ENCODE measurements at regions not wholly inside any gene's neighbourhood (a gene's known extent, or its start where the extent isn't known, plus 50 kb on each side); places are given as distances from the start of the nearest gene placed in this dataset.
"Not testable (repeated sequence)": the region's sequence is repeated elsewhere in the genome, so short reads cannot be mapped to it uniquely, and the experiment has no call there.

DNA sequence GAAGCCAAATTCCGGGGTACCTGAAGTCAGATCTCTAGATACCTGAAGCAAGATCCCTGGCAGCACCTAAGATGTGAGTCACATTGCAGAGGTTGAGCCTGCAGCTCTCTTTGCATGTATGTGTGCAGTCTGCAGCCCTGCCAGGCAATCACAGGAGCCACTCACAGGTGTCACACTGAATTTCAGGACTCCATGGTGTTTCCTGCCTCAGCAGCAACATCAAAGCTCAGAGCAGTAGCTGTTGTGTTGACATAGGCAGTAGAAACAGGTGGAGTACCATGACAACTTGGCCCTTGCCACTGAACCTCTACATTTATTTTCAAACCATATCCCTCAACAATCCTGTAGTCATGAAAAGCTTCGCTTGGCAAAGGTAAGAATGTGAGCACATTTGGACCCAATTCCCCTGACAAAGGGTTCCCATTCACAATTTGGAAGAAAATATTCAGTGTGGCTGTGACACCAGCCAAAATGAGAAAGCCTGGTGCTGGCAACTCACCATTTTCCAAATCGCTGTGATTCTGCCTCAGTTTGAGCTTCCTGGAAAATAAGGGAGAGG, 419.8 kb upstream of the NFIA start:
- DNase-seq: no peak
- TF ChIP-seq, protein P1, sequence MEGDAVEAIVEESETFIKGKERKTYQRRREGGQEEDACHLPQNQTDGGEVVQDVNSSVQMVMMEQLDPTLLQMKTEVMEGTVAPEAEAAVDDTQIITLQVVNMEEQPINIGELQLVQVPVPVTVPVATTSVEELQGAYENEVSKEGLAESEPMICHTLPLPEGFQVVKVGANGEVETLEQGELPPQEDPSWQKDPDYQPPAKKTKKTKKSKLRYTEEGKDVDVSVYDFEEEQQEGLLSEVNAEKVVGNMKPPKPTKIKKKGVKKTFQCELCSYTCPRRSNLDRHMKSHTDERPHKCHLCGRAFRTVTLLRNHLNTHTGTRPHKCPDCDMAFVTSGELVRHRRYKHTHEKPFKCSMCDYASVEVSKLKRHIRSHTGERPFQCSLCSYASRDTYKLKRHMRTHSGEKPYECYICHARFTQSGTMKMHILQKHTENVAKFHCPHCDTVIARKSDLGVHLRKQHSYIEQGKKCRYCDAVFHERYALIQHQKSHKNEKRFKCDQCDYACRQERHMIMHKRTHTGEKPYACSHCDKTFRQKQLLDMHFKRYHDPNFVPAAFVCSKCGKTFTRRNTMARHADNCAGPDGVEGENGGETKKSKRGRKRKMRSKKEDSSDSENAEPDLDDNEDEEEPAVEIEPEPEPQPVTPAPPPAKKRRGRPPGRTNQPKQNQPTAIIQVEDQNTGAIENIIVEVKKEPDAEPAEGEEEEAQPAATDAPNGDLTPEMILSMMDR (IDR thresholded peaks at IDR 0.05; ENCODE audit: low read depth, low read length): no peak
- Histone ChIP-seq H3K9me3 (no peaks in the 10 kb centered on the region), H3K4me1 (no peaks in the 10 kb centered on the region), H3K4me3 (ENCODE audit: low read depth, low read length) (no peak overlapping the region), H3K36me3 (no peaks in the 10 kb centered on the region), H3K27me3 (no peaks in the 10 kb centered on the region)

DNA sequence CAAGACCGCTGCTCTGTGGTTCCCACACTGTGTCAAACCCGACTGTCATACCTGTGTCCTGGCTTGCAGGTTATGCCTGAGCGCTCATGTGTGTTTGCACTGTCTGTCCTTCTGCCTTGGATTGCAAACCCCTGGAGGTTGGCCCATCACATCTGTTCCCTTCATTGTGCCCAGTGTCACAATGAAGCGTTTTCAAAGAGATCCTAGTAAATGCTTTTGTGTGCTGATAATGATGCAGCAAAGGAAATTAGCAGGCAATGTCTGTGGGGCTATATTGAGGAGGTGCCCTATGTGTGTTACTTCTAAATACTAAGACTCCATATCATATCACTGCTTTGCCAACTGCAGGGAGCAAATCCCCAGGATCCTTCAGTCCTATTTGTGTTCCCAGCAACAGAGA, 424.4 kb upstream of the NFIA start:
- DNase-seq: no peak
- TF ChIP-seq, protein P1 (IDR thresholded peaks at IDR 0.05; ENCODE audit: low read depth, low read length): no peak
- H3K36me3 ChIP-seq: no peaks in the 10 kb centered on the region
- H3K4me3 ChIP-seq (ENCODE audit: low read depth, low read length): no peak overlapping the region
- H3K4me1 ChIP-seq: no peaks in the 10 kb centered on the region
- H3K9me3 ChIP-seq: no peaks in the 10 kb centered on the region
- H3K27me3 ChIP-seq: no peaks in the 10 kb centered on the region

DNA sequence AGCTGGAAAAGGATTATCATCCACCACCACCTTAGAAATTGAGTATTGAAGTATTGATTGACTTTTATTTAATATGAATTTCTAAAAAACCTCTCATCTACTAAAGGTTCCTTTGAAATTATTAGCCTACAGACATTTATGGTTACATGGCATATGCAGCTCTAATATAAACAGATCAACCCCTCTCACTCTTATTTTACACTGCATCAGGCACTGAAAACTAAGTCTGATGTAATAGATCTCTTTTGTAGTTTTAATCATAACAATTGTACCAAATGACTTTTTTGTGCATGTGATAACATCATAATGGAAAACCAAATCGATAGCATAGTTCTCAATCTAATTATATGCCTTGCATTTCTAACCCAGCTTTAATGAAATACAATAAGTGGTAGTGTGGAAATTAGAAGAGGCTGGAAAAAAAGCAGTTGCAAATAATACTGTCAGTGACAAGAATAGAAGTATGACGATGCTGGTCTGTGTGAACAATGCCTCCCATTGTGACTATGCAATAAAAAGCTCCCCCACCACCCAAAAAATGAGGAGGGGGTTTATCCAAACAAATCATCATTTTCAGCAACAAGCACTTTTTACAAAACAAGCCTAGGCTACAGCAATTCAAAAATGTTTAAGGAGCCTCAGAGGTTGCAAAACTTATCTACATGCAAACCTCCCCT, 426.5 kb upstream of the NFIA start:
- TF ChIP-seq, protein P1 (IDR thresholded peaks at IDR 0.05; ENCODE audit: low read depth, low read length): no peak
- Histone ChIP-seq H3K4me1 (no peaks in the 10 kb centered on the region), H3K36me3 (no peaks in the 10 kb centered on the region), H3K9me3 (no peaks in the 10 kb centered on the region), H3K4me3 (ENCODE audit: low read depth, low read length) (no peak overlapping the region), H3K27me3 (no peaks in the 10 kb centered on the region)
- no peak for DNase-seq

- not testable (repeated sequence) for H3K4me1 ChIP-seq; DNase-seq; H3K27me3 ChIP-seq; H3K4me3 ChIP-seq (ENCODE audit: low read depth, low read length); H3K36me3 ChIP-seq; H3K9me3 ChIP-seq
Measured at GRCh38 chr1:60640033-60640551, 442.3 kb upstream of the NFIA start.

DNA sequence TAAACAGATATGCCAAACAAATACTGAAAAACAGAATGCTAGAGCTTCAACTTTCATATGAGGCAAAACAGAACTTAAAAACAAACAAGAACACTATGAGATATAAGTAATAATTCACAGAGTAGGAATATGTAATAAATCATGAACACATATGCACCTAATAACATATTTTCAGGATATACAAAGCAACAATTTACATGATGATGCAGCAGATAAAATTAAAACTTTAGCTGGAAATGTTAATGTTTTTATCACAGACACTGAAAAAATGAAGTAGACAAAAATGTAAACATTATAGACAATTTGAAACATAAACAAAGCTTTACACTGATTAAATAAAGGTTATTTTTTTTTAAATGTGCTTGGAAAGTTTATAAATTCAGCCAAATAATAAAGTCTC, 443.1 kb upstream of the NFIA start:
- Histone ChIP-seq H3K4me3 (ENCODE audit: low read depth, low read length) (no peak overlapping the region), H3K36me3 (no peaks in the 10 kb centered on the region), H3K9me3 (no peaks in the 10 kb centered on the region), H3K4me1 (no peaks in the 10 kb centered on the region), H3K27me3 (no peaks in the 10 kb centered on the region)
- no peak for DNase-seq
- TF ChIP-seq, protein P1 (IDR thresholded peaks at IDR 0.05; ENCODE audit: low read depth, low read length): no peak

GRCh38 chr1:60637651-60638050, 444.7 kb upstream of the NFIA start:
- H3K27me3 ChIP-seq: no peaks in the 10 kb centered on the region
- TF ChIP-seq, protein P1 (IDR thresholded peaks at IDR 0.05; ENCODE audit: low read depth, low read length): no peak
- H3K4me1 ChIP-seq: no peaks in the 10 kb centered on the region
- H3K4me3 ChIP-seq (ENCODE audit: low read depth, low read length): no peak overlapping the region
- H3K36me3 ChIP-seq: no peaks in the 10 kb centered on the region
- no peaks in the 10 kb centered on the region for H3K9me3 ChIP-seq
- DNase-seq: peak; percentile 8
